Liver (tissue), 3 donors: ENCODE measurements at regions not wholly inside any gene's neighbourhood (a gene's known extent, or its start where the extent isn't known, plus 50 kb on each side); places are given as distances from the start of the nearest gene placed in this dataset.

Experiments used
- ATF3 ChIP-seq: IDR thresholded peaks from 2 replicates; pipeline ENCODE4 v1.6.1; 2016; ENCODE audit warnings: antibody characterized with exemption
- CTCF ChIP-seq: fragments of 150-350 bp; IDR thresholded peaks from 2 replicates; pipeline ENCODE4 v1.5.1; 2017; ENCODE audit warnings: improper control_type of control experiment, low read depth, low read length; ENCODE audit not compliant: missing input control
- FOXA1 ChIP-seq: IDR thresholded peaks from 2 replicates; pipeline ENCODE4 v1.6.1; 2016; ENCODE audit warnings: antibody characterized with exemption
- GABPA ChIP-seq, 2 donors: IDR thresholded peaks in 1 of 2; conservative IDR thresholded peaks in 1 of 2; 2 replicates each; pipeline ENCODE4 v1.6.1; 2016; ENCODE audit warnings: antibody characterized with exemption in 2 of 2, mild to moderate bottlenecking in 1 of 2, moderate library complexity in 1 of 2
- JUND ChIP-seq, 2 donors: IDR thresholded peaks; 2 replicates each; pipeline ENCODE4 v1.6.1; 2016; ENCODE audit warnings: antibody characterized with exemption in 2 of 2
- MAX ChIP-seq: IDR thresholded peaks from 2 replicates; pipeline ENCODE4 v1.6.1; 2016; ENCODE audit warnings: antibody characterized with exemption
- RAD21 ChIP-seq, 2 donors: IDR thresholded peaks; 2 replicates each; pipeline ENCODE4 v1.6.1; 2016; ENCODE audit warnings: antibody characterized with exemption in 2 of 2, mild to moderate bottlenecking in 2 of 2
- REST ChIP-seq: IDR thresholded peaks from 2 replicates; pipeline ENCODE4 v1.6.1; 2016; ENCODE audit warnings: antibody characterized with exemption, mild to moderate bottlenecking
- RXRA ChIP-seq, 2 donors: IDR thresholded peaks; 2 replicates each; pipeline ENCODE4 v1.6.1; 2017 to 2018; ENCODE audit warnings: antibody characterized with exemption in 2 of 2, mild to moderate bottlenecking in 1 of 2
- SP1 ChIP-seq: IDR thresholded peaks from 2 replicates; pipeline ENCODE4 v1.6.1; 2018; ENCODE audit warnings: antibody characterized with exemption, mild to moderate bottlenecking
- TAF1 ChIP-seq: conservative IDR thresholded peaks from 2 replicates; pipeline ENCODE4 v1.6.1; 2016; ENCODE audit warnings: antibody characterized with exemption, mild to moderate bottlenecking
- YY1 ChIP-seq: IDR thresholded peaks from 2 replicates; pipeline ENCODE4 v1.6.1; 2016; ENCODE audit warnings: antibody characterized with exemption, mild to moderate bottlenecking
- donor health status: healthy.
- donor health status: healthy.

GRCh38 chr12:88665071-88665470, 84.8 kb upstream of the KITLG start:
- TF ChIP-seq CTCF (no peak), RAD21 (IDR thresholded peaks at IDR 0.05) (no peak), YY1 (no peak), GABPA (IDR thresholded peaks at IDR 0.05 in 1 of 2, conservative IDR thresholded peaks at IDR 0.05 in 1 of 2) (no peak), MAX (no peak), FOXA1 (no peak), REST (no peak), JUND (IDR thresholded peaks at IDR 0.05) (no peak), RXRA (IDR thresholded peaks at IDR 0.05) (no peak), TAF1 (no peak), ATF3 (no peak), SP1 (no peak)
